Stimulated activated CD4-positive, alpha-beta T cell treated with anti-CD3 and anti-CD28 coated beads, TNF-alpha, amount 100 ng/mL, for 1 hour (primary cell): ENCODE measurements at regions not wholly inside any gene's neighbourhood (a gene's known extent, or its start where the extent isn't known, plus 50 kb on each side); places are given as distances from the start of the nearest gene placed in this dataset.

Source experiments
- DNase-seq, 3 donors: peaks; one replicate each; pipeline ENCODE4 v3.0.0-alpha.2; 2020; ENCODE audit warnings: low read depth in 3 of 3, low spot score in 1 of 3

DNA sequence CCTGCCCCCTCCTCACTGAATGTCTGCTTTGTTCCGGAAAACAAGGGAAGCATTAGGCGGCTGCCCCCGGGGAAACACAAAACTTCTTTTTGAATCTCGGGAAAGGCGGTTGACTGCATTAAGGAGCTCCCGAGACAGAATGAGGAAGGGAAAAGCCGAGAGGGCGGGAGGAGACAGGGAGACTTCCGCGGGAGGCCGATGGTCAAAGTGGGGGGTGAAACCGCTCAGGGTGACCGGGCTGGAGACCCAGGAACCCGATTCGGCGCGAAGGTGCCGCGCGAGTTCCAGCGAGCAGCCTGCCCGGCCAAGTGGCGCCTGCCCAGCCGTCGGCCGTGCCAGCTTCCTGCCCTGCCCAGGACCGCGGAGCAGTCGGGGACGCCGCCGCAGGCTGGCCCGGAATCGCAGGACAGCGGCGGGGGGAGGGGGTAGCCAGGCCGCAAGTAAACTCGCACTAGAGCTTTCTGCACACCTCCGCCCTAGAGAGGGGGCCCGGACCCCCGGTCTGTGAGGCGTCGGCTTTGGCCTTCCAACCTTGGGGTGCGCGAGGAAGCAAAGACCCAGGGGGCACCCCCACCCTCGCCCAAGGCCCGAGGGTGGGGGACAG is 55.1 kb upstream of the BCOR start:
- DNase-seq: no peak

GRCh38 chrX:40152173-40152711 is 54.5 kb upstream of the BCOR start:
- DNase-seq: no peak

DNA sequence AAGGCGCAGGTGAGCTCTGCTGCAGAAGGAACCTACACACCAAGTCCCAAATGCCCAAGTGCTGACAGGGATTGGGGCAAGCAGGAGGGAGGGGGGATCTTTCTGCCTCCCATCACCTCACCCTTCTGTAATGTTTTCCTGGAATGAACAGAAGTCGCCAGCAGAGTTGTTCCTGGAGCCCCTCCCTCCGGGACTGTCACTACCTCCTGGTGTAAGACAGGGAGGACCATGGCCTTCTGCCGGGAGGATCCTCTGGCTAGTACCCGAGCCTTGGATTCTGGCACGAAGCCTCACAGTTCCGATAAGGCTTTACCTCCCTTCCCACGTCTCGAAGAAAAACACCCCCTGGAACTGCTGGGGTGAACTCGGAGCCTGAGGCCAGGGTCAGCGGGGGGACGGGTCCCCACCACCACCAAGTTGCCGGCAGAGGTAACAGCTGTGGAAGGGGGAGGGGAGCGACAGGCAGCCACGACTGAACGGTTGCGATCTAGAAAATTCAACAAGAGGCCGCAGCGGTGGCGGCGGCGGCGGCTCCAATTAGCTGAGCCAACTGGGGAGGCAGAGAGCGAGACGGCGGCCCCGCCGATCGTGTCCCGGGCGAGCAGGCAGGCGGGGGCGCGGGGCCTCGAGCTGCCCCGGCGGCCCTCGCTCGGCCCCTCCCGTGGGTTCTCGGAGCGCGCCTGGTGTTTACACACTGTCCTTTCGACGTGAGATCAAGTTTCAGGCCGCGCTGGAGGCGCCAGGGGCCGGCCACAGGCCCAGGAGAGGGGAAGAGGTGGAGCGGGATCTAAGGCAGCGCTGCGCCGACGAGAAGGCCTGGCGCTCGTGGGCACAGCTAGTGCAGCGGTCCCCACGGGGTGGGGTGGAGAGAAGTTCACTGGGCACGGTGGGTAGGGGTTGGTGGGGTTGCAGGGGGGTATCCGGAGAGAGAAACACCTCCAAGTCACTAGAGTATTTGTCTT is 53.7 kb upstream of the BCOR start:
- no peak for DNase-seq

DNA sequence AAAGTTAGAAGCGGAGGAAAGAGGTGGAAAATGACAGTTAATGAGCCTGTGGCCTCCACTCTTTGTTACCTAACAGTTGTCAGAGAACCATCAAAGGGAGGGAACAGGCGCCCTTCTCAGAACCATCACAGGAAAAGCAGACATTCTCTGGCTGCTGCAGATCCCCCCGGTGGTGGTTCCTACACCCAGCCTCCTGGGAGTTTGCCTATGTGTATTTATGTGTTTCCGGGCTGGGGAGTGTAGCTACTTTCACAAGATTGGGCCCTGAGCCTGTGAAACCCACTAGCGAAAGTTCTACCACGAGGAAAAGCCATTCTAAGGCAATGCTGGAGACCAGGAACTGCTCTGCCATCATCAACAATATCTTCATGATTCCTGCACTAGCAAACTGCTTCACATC is 52.7 kb upstream of the BCOR start:
- no peak for DNase-seq

DNA sequence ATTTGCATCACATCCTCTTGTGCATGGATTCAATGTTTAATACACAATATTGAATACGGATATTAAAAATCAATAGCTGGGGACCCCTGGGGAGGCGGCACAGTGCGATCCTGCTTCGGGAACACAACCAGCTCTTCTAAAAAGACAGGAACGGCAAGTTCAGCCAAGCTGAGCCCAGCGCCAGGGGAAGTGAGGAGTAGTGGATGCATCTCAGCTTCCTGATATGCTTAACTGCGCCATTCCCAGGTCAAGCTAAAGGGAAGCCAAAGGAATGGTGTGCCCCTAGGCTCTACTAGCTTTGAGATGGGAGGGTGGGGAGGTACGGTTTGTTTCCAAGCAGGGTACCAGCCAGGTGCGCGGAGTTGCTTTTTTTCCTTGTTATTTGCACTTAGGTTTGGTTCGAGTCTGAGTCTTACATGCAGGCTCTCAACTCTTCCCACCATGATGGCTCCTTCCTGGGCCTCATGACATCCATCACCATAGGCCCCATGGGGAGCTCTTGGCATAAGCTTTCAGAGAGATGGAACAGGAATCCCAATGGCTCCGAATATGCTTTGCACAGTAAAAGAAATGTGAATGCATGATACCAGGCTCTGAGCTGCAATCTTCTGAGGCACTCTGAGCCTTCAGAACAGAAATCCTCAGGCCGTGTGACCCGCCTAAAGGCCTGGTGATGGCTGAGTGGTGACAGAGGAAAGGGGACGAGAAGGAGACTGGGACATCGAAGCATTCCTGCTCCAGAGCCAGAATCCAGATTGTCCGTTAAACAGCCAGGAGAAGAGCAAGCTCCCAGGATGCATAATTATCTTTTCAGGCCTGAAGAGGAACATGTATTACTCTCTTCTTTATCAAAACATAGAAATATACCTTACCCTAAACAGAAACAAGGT is 51.8 kb upstream of the BCOR start:
- no peak for DNase-seq

GRCh38 chrX:40148385-40149285 is 50.9 kb upstream of the BCOR start:
- no peak for DNase-seq

- DNase-seq: no peak
These were observed 50.2 kb upstream of the BCOR start for GRCh38 chrX:40147971-40148370.
